Activated CD4-positive, CD25-positive, alpha-beta regulatory T cell treated with anti-CD3 and anti-CD28 coated beads, Interleukin-2, amount 50 U/mL, for 24 hours (primary cell): ENCODE measurements at regions not wholly inside any gene's neighbourhood (a gene's known extent, or its start where the extent isn't known, plus 50 kb on each side); places are given as distances from the start of the nearest gene placed in this dataset.
A peak's percentile ranks its signal among the peaks of the same experiment; 100 is the strongest.

Source experiments
- ATAC-seq, 2 donors: fragments of 150-1000 bp; cut with Tn5 transposase; one replicate each; pipeline ENCODE4 v1.10.0; 2021; ENCODE audit warnings: mild to moderate bottlenecking in 1 of 2, moderate library complexity in 1 of 2

DNA sequence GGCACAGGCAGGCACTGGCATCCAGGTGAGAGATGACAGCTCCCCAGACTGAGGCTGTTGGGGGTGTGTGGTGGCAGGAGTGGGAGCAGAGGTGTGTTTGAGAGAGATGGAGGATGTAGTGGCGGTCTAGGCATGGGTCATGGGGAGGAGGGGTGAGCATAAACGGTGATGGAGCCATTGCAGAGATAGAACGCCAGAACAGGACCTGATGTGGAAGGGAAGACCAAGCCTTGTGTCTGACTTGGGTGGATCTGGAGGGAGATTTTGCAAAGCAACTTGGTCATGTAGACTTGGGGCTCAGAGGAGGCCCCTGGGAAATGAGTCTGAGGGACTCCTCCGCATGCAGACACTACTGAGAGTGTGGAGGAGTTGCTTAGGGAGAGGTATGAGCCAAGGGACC, 50.0 kb upstream of the CLDN5 start:
- no peak for ATAC-seq

DNA sequence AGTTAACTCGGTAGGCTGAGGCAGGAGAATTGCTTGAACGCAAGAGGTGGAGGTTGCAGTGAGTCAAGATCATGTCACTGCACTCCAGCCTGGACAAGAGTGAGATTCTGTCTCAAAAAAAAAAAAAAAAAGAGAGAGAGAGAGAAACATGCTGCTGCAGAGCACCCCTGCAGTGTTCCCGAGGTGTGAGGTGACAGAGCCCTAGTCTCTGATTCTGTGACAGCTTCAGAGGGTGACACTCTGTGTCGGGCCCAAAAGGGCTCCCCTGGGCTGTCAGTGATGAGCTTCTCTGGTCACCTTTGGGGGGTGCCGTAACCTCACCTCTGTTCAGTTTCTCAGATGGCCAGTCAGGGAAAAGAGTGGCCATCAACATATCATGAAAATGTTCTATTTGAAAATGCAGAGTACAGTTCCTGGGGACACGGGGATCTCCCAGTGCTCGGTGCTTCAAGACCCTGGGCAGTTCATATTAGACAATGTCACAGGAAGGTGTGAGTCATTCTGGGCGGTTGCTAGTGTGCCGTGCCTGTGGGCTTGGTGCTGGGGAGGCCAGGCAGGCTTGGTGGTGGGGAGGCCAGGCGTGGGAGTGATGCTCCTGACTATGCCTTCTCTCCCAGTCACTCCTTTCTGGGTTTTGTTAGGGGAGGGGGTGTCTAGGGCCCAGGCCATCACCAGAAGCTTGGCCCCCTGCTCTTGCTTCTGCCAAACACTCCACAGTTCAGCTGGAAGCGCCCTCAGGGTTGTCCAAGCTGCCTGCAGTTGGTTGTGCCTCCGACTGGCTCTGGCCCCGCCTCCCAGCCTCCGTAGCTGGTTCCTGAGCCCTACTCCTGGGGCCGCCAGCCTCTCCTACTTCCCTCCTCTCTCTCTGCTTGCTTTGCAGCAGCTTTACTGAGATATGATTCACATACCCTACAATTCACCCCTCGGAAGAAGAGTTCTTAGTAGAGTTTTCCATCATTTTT, 52.5 kb upstream of the CLDN5 start:
- peak; percentile 93 to 94 for ATAC-seq

DNA sequence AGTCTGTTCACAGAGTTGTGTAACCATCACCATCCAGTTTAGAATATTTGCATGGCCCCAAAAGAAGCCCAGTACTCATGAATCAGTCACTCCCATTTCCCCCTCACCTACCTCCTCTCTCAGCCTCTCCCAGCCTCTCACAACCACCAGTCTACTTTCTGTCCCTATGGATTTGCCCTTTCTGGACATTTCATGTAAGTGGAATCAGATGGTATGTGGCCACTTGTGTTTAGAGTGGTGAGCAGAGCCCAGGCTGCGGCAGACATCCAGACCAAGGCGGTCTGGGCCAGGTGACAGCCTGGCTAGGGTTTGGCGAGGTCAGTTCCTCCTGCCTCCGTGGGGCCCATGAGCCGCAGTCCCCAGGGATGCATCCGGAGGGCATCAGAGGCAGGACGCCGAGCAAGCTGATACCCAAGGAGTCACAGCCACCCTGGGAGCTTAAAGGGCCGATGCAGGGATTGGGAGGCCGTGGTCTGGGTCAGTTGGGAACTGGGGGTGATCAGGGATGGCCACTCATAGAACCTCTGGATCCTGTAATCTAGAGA, 53.3 kb upstream of the CLDN5 start:
- ATAC-seq = no peak

DNA sequence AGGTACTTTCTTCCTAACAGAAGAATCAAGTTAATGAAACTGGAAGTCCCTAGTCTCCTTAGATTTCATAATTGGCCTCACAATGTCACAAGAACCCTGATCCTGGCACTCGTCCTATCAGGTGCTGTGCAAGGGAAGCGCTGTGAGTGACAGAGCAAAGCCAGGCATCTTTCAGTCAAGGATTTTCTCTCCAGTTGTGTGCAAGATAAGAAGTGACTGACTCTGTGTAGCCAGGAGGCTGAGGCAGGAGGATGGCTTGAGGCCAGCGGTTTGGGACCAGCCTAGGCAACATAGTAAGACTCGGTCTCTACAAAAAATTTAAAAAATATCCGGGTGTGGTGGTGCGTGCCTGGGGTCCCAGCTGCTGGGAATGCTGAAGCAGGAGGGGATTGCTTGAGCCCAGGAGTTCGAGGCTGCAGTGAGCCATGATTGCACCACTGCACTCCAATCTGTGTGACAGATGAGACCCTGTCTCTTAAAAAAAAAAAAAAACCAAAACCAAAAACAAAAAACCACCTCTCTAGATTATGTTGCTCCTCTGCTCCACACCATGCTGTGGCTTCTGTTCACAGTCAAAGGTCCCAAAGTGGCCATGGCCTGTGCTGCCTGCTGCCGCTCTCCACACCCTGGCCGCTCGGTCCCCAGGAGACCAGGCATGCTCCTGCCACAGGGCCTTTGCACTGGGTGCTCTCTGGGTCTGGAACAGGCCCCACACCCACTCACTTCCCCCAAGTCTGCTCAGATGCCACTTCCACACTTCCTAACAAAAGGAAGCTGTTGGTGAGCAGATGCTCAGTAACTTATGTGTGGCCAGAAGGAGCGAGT, 54.2 kb upstream of the CLDN5 start:
- no peak for ATAC-seq

DNA sequence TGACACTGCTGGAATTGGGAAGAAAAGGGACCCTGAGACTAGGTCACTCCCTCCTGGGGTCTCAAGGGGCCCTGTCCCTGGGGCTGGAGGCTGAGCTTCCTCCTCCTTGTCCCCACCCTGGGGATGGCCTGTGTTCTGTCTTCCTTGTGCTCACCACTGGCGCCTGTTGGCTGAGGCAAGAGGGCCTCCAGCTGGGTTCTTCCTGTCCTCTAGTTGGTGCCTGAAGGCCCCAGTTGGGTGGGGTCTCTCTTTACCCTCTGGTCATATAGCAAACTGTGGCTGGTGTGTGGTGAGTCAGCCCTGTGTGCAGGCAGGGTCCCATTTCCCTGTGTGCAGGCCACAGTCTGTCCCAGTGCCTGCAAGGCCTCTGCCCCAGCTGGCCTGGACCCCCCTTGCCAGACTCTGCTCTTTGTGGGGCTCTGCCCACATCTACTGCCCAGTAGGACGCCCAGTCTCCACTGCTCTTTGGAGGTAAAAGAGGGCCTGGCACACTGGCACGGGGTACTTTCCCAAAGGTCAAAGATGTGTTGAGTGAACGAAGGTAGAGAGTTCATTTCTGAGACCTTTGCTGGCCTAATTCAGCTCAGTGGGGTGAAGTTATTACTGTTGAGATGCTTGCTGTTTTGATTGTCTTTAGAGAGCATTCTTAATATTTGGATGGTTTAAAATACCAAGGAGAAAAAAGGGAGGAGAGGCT, 55.1 kb upstream of the CLDN5 start:
- no peak for ATAC-seq

DNA sequence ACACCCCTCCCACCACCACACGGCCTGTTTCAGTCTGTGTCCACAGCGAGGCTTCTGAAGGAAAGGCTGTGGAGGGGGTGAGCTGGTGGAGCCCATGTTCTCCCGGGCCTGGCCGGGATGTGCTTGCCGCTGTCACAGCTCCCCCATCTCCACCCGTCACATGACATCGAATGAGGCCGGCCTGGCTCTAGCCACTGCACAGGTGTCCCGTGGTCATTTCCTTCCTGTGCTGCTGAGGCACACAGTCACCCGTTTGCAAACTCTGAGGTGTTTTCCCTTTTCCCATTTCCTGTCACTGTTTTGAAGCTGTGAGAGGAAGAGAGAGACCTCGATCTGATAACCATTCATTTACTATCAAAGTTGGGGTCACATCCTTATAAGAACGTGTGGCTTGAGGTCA, 55.7 kb upstream of the CLDN5 start:
- ATAC-seq = peak in 1 of 2 donors; percentile 2

DNA sequence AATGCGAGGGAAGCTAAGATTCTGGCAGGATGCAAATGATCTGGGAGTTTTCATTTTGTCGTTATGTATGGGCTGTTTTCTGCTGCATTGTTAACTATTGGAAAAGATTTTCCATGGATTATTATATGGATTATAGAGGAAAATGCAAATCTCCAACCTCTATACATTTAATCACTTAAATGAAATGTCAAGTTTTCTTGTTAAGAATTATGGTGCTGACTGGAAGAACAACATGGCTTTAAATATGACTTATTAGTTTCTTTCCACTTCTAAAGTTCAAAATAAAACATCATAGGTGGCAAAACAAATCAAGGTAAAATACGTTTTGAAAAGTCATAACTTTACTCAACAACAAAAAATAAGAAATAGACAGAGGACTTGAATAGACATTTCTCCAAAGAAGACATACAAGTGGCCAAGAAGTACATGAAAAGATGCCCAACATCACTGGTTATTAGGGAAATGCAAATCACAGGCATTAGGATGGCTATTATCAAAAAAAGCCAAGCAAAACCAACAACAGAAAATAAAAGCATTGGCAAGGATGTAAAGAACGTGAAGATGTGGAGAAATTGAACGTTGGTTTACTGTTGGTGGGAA, 56.2 kb upstream of the CLDN5 start:
- no peak for ATAC-seq

DNA sequence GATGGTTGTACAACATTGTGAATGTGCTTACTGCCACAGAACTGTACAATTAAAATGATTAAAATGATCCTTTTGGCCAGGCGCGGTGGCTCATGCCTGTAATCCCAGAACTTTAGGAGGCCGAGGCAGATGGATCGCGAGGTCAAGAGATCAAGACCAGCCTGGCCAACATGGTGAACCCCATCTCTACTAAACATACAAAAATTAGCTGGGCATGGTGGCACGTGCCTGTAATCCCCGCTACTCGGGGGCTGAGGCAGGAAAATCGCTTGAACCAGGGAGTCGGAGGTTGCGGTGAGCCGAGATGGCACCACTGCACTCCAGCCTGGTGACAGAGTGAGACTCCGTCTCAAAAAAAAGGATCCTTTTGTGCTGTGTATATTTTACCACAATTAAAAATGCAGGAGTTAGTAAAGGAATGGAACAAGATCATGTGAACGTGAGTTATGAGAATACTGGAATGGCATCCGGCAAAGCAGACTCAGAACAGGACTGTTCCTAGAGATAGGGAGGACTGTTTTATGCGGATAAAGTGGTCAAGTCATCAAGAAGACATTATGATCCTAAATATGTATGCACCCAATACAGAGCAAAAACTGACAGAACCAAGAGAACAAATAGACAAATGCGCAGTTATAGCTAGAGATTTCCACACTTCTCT, 58.0 kb upstream of the CLDN5 start:
- no peak for ATAC-seq

DNA sequence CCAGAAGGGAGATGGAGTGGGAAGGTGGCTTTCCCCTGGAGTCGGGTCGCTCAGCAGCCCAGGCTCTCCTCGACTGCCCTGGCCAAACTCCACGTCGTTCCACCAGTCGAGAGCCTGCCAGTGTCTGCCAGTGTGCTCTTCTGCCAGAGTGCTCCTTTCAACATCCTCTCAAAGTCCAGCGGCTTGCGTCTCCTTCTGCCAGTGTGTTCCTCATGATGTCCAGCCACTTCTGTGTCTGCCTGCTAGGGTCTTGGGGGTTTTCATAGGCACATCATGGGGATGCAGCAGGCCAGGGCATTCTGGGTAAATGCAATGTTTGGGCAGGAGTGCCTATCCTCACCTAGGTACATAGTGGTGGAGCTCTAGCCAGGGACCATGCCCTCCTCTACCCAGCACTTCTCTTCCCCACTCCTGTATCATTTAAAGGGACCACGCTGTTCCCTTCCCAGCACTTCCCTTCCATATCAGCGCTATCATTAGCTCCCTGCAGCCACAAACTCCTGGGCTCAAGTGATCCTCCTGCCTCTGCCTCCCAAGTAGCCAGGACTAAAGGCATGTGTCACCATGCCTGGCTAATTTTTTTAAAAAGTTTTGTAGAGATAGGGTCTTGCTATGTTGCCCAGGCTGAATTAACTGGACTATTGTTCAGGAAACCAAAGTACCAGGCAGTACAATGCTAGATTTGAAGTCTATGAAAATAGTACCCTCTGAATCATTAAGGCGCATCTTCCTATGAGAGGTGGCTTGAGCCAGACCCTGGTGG, 62.9 kb upstream of the CLDN5 start:
- no peak for ATAC-seq

DNA sequence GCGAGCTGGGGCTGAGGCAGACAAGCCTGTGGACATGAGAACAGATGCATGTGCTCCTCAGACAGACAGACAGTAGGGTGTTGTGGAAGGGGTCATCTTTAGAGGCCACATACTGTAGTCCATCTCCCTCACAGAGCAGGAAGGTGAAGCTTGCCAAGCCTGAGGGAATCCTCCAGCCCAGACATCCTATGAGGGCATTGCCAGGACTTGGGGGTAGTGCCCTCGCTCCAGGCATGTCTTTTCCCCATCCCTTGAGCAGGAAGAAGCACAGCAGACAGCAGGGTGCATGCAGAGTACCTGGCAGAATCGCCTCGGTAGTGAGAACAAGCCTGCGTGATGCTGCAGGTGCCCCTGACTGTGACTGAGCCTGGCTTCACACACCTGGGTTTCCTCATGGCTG, 66.5 kb upstream of the CLDN5 start:
- ATAC-seq = no peak

DNA sequence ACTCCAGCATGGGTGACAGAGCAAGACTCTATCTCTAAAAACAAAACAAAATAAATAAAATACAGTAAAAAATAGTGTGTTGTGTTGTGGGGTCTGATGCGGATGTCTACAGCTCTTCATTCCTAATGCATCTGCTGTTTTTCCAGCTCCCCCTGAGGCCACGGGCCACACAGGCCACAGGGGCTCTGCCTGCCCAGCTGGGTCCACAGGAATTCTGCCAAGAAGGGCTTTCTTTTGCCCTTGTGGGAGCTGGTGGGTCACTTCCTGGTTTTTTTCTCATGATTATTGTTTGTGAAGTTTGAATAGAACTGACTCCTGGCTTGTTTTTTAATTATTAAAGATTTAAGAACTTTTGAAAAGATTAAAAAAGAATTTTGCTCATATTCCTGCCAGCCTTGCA, 67.4 kb upstream of the CLDN5 start:
- ATAC-seq = no peak

DNA sequence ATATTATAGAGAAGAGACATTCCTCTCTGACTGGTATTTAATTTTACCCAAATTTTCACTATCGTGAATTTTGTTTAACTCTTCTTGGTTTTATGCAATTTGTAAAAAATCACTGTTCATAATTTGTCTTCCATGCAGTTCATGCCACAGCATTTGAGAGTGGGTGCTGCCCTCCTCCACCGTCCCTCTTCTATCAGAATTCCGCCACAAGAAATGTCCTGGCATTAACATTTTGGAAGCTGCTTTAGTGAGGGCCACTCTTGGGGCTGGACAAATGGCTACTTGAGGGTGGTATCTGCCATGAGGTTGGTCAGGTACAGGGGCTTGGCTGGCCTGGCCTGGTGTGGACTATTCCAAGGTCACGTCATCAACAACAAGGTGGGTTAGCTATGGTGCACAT, 68.3 kb upstream of the CLDN5 start:
- ATAC-seq = no peak

DNA sequence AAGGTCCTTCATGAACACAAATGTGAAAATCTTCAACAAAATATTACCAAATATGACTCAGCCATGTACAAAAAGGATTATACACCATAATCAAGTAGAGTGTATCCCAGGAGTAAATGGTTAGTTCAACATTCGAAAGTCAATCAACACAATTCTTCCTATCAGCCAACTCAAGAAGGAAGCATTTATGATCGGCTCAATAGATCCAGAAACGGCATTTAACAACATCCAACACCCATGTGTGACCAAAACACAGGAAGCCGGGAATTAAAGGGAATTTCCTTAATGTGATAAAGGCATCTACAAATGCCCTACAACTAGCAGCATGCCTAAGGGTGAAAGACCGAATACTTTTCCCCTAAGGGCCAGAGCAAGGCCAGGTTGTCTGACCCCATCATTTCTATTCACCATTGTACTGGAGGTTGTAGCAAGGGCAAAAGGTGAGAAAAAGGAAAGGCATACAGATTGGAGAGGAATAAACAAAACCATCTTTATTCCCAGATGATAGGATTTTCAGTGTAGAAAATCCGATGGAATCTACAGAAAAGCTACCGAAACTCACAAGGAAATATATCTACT, 69.9 kb upstream of the CLDN5 start:
- ATAC-seq = no peak

DNA sequence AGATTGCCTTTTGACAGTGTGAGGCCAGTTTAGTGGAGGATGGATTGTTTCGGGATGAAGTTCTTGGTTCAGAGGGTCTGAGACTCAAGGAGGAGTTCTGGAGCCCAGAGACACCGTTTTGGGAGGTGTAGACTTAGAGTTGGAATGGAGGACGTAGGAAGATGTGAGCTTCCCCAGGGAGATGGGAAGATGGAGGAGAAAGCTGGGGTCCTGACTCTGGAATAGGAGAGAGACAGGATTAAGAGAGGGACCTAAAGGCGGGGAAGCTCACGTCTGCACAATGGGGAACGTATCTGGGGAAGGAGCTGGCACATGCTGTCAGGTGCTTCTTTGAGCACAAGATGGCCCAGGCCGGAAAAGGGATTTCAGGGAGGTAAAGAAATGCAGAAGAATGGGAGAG, 71.3 kb upstream of the CLDN5 start:
- no peak for ATAC-seq

DNA sequence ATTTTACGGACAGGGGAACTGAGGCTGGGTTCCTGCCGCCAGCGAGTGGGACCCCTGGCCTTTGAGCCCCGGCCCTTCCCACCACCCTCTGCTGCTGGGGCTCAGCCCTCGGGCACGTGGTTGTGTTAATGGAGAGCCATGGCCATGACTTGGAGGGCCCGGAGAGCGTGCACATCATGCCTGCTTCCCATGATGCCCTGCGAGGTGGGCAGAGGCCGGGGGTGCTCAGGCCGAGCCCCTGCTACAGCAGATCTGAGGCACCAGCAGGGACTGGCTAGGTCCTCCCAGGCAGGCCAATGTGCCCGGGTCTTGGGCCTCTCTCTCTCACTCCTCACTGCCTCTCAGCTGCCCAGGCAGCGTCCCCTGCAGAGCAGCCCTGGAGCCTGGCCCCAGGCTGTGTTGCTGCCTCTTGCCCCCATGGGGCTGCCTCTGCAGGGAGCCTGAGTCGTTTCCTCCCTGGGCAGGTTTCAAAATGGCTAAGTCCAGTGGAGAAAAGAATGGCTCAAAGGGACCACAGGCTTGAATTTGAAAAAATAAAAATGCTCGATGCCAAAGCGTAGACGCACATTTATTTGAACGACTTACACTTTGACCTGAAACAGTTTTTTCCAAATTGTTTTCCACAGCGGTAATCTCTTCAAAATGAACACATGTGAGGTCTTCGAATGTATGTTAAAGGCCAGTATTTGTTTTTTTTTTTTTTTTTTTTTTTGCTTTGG, 72.6 kb upstream of the CLDN5 start:
- ATAC-seq = peak in 1 of 2 donors; percentile 40

DNA sequence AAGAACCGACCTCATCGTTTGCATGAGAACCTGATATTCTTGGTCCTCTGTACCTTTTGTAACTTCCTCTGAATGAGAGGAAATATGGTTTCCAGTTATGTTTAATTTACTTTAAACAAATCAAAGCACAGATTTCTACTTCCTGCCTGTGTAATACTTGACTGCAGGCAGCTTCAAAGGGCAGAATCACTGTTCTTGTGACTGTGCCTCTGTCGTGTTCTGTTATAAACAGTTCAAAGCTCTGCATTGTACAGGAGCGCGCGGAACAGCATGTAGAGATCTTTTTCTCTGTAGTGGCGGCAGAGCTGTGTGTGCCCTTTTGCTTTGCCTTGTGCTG, 73.2 kb upstream of the CLDN5 start:
- peak; percentile 82 to 88 for ATAC-seq

DNA sequence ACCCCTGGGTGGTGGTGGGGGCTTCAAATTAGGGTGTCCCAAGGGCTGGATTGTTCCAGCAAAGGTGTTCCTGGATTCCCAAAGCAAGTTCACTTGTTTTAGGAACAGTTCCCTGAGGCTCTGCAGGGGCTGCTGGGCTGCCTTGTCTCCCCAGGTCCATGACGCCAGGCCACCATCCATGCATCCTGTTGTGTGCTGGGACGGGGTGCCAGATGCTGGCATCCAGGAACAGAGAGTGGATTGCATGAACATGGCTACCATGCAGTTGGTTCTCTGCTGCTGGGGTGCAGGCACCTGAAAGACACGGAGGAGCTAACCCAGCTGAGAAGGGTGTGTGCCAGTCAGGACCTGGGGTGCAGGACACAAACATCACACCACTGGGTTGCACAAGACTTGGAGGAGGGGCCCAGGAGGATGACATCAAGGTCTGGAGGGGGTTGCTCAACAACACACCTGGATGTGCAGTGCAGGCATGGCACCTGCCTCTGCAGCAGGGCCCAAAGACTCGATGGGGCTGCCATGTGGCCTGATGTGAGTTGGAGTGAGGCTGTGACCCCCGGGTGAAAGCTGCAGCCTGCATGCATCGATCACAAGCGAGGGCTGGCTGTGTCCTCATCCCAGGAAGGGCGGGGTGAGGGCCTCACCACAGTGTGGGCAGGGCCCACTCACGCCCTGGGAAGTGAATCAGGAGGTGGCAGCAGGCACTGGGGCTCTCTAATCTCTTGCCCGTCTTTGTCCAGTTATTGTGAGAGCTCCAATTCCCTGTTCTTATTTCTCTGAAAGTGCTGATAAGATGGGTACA, 74.0 kb upstream of the CLDN5 start:
- no peak for ATAC-seq

DNA sequence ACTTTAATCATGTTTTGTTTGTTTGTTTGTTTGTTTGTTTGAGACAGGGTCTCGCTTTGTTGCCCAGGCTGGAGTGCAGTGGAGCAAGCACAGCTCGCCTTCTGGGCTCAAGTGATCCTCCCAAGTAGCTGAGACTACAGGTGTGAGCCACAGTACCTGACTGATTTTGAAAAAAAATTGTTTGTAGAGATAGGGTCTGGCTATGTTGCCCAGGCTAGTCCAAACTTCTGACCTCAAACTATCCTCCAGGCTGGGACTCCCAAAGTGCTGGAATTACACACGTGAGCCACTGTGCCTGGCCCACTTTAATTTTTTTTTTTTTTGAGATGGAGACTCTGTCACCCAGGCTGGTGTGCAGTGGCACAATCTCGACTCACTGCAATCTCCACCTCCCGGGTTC, 74.8 kb upstream of the CLDN5 start:
- ATAC-seq = no peak

DNA sequence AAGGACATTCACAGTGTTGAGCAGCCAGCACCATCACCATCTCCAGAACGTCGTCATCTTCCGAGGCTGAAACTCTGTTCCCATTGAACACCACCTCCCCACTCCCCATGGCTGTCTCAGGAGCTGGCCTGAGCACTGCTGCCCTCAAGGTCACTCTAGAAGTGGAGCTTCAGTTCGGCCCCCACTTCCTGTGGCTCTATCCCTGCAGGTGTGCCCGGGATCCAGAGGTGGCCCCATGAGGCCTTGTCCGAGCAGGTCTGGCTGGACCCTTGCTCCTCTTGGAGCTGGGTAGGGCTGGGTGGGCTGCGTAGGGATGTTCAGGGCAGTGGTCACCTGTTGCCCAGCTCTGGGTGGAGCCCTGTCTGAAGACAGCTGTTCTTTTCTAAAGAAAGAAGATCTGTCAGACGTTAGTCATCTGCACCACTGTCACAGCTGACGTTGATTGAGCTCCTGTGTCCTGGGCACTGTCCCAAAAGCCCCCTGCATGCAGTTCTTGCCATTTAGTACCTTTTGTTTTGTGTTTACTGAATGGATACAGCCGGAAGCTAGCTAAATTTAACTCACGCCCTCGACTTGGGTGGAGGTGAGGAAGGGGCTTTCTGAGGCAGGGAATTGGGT, 75.5 kb upstream of the CLDN5 start:
- ATAC-seq = no peak
